ENCODE measurements at regions not wholly inside any gene's neighbourhood (a gene's known extent, or its start where the extent isn't known, plus 50 kb on each side); places are given as distances from the start of the nearest gene placed in this dataset.

GRCh38 chr5:68384936-68385594 lies 169.5 kb downstream of the PIK3R1 start:
- Histone ChIP-seq H3K27me3 (no peaks in the 10 kb centered on the region), H3K36me3 (no peaks in the 10 kb centered on the region), H3K4me3 (no peak overlapping the region), H3K4me1 (ENCODE audit: insufficient read depth) (no peaks in the 10 kb centered on the region), H3K9me3 (no peaks in the 10 kb centered on the region), H3K27ac (no peak overlapping the region)
- intact Hi-C loops (cut with DNase I), result no loop called here
- DNase-seq, result no peak
- TF ChIP-seq EP300 (IDR thresholded peaks at IDR 0.05), result no peak
- TF ChIP-seq CTCF (IDR thresholded peaks at IDR 0.05), result no peak
- TF ChIP-seq POLR2A (IDR thresholded peaks at IDR 0.05), result no peak
- whole genome bisulfite sequencing, 3 donors, result 93 to 98% (median 97%) methylated on average over 2 of the region's 2 CpGs

GRCh38 chr5:68385936-68386335 lies 170.4 kb downstream of the PIK3R1 start:
- no peak overlapping the region for H3K4me3 ChIP-seq
- no peaks in the 10 kb centered on the region for H3K36me3 ChIP-seq
- TF ChIP-seq POLR2A (IDR thresholded peaks at IDR 0.05) (no peak), EP300 (IDR thresholded peaks at IDR 0.05) (no peak), CTCF (IDR thresholded peaks at IDR 0.05) (no peak)
- H3K4me1 ChIP-seq (ENCODE audit: insufficient read depth), result no peaks in the 10 kb centered on the region
- intact Hi-C loops (cut with DNase I), result no loop called here
- WGBS, 3 donors, result 75 to 81% (median 80%) methylated on average over 2 of the region's 2 CpGs
- no peak overlapping the region for H3K27ac ChIP-seq
- H3K9me3 ChIP-seq, result no peaks in the 10 kb centered on the region
- H3K27me3 ChIP-seq, result no peaks in the 10 kb centered on the region
- no peak for DNase-seq

- no peak overlapping the region for H3K4me3 ChIP-seq
- no peaks in the 10 kb centered on the region for H3K9me3 ChIP-seq
- WGBS, 3 donors, result 88 to 91% (median 90%) methylated on average over 4 of the region's 4 CpGs
- intact Hi-C loops (cut with DNase I), result no loop called here
- H3K27me3 ChIP-seq, result no peaks in the 10 kb centered on the region
- no peaks in the 10 kb centered on the region for H3K36me3 ChIP-seq
- H3K27ac ChIP-seq, result no peak overlapping the region
- no peaks in the 10 kb centered on the region for H3K4me1 ChIP-seq (ENCODE audit: insufficient read depth)
- no peak for DNase-seq
- TF ChIP-seq CTCF (IDR thresholded peaks at IDR 0.05) (no peak), POLR2A (IDR thresholded peaks at IDR 0.05) (no peak), EP300 (IDR thresholded peaks at IDR 0.05) (no peak)
Observed at GRCh38 chr5:68387074-68387796, 171.7 kb downstream of the PIK3R1 start.

- 74 to 81% (median 78%) methylated on average over 3 of the region's 3 CpGs for WGBS, 3 donors
- no peaks in the 10 kb centered on the region for H3K9me3 ChIP-seq
- TF ChIP-seq CTCF (IDR thresholded peaks at IDR 0.05) (no peak), EP300 (IDR thresholded peaks at IDR 0.05) (no peak), POLR2A (IDR thresholded peaks at IDR 0.05) (no peak)
- H3K27me3 ChIP-seq, result no peaks in the 10 kb centered on the region
- no peak overlapping the region for H3K4me3 ChIP-seq
- H3K27ac ChIP-seq, result no peak overlapping the region
- intact Hi-C loops (cut with DNase I), result no loop called here
- no peaks in the 10 kb centered on the region for H3K36me3 ChIP-seq
- no peak for DNase-seq
- no peaks in the 10 kb centered on the region for H3K4me1 ChIP-seq (ENCODE audit: insufficient read depth)
Observed at GRCh38 chr5:68389618-68390017, 174.1 kb downstream of the PIK3R1 start.

Data from ovary (tissue), 7 donors.